NCI-H187 (cell line): ENCODE measurements at regions not wholly inside any gene's neighbourhood (a gene's known extent, or its start where the extent isn't known, plus 50 kb on each side); places are given as distances from the start of the nearest gene placed in this dataset.

Experiments used
- DNase-seq, 2 experiments: peaks; one replicate each; lab custom pipeline; 2025; lab: John Stamatoyannopoulos, UW

GRCh38 chr6:10048370-10049297 is 366.2 kb downstream of the TFAP2A start:
- no peak for DNase-seq

DNA sequence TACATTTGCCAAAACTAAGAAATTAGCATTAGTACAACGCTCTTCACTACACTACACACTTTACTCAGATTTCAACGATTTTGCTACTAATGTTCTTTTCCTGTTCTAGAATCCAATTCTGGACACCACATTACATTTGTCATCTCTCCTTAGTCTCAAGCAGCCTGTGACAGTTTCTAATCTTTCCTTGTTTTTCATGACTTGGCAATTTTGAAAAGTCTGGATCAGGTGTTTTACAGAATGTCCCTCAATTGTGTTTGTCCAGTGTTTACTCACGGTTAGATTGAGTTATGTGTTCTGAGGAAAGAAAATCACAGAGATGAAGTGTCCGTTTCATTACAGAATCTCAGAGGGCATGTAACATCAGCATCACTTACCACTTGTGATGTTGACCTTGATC is 372.6 kb downstream of the TFAP2A start:
- DNase-seq = no peak

DNA sequence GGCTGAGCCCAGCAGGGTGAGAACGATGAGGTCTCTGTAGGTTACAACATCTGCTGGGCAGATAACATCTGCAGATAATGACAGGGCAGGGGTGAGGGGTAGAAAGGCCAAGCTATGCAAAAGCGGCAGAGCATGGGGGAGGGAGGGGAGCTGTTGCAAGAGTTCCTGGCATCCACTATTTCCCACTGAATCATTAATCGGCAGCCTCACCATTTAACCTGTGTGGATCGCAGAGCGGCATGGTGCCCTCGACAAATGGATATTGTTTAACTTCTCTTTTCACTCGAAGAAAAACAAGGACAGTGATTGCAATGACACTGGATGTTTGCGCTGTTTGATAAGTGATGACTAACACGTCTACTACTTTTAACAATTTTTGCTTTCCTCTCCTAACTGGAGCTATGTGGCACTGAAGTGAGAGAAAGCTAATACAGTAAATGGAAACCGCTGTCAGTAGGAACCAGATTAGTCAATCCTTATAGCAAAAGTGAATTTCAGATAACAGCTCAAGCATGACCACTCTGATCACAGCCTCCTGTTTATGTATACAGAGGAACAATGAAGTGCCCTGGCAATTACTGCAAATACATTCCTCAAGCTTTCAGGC is 381.5 kb downstream of the TFAP2A start:
- DNase-seq = peak; percentile 38 to 43

GRCh38 chr6:10031617-10032016 is 383.3 kb downstream of the TFAP2A start:
- DNase-seq = no peak

DNA sequence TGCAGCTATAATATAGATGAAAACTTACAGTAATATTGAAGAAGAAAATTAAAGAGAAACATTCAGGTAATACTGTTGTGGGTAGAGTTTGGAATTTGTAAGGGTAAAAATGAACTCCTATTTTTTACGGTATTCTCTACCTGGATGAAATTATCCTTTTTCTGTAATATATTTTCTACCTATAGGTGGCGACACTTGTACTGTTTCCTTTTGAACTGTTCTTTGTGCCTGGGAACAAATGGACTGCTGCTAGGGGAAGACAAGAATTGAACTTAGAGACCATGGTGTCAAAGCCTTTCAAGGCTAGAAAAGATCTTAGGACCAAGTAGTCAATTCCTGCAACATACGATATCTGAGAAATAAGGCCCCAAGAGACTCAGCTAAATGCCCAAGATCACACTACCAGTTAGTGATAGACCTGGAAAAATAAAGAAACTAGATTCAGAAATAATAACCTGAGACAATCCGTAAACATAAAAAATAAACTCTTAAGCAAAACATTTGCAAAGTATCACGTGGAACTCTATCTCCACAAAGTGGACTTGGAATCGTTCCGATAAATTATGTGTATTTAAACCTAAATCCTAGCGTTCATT is 383.8 kb downstream of the TFAP2A start:
- no peak for DNase-seq

DNA sequence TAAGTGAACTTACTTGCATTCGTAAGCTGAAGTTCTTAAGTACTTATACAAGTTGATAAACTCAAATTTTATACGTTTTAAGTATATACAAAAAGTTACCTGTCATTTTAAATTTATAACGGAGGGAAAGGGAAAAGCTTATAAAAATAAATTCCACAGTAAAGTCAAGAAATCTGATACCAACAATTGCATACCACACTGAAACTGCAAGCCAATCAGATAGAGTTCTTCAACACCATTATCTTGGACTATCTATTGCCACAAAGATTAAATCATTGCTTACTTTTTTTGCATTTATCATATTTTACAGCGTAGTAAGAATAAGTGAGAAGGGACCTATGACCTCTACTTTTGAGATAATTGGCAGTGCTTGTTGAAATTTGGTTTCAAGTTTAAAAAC is 386.7 kb downstream of the TFAP2A start:
- DNase-seq = no peak

DNA sequence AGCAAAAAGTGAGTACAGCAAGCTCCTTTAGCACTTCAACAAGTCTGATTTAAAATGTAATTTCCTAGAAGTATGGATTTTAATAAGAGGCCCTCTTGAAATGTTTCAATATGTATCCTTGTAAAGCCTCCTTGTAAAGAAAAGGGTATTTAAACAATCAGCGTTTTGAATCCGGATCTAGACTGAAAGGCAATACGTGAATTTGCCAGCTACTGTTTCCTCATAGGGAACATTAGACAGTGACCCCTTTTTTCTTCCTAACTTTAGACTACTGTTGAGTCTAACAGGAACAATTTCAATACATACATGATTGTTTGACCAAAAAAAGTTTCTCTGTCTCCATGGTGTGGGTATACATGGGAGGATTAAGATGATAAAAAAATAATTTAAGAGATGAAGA is 395.0 kb downstream of the TFAP2A start:
- no peak for DNase-seq

- DNase-seq = no peak
These were observed 400.3 kb downstream of the TFAP2A start for GRCh38 chr6:10014557-10014956.

- no peak for DNase-seq
These were observed 414.3 kb downstream of the TFAP2A start for GRCh38 chr6:10000551-10000950.

GRCh38 chr6:9999796-10000195 is 415.1 kb downstream of the TFAP2A start:
- no peak for DNase-seq

DNA sequence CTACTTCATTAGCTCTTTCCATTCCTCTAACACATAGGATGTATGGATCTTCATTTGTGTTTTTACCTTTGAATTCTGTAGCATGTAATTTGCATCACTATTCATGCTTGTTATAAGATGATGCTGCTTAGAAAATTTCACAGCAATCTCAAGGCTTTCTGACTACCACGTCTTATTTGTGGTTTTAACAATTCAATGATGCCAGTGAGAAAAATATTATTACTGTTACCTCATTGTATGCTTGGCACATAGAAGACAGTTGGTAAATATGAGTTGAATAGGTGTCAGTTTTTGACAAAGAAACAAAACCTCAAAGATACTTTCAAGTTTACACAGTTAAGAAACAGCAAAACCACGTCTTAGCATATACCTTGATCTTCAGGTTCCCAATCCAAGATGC is 428.6 kb downstream of the TFAP2A start:
- no peak for DNase-seq

DNA sequence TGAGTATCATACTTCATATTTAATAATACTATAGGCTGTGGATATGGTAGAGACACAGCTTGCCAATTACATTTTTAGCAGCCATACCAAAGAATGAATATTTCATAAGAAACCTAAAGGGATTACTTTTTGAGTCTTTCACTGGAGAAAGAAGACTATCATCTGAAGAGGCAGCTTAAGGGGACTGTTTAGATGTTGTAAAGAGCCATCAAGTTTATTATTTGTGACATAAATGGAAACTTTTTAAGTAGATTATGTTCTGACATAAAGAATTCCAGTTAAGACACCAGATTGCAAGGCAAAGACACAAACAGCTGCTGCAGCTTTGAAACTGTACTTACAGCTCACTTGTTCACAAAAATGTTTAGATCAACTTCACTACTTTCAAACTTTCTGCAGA is 429.4 kb downstream of the TFAP2A start:
- no peak for DNase-seq

DNA sequence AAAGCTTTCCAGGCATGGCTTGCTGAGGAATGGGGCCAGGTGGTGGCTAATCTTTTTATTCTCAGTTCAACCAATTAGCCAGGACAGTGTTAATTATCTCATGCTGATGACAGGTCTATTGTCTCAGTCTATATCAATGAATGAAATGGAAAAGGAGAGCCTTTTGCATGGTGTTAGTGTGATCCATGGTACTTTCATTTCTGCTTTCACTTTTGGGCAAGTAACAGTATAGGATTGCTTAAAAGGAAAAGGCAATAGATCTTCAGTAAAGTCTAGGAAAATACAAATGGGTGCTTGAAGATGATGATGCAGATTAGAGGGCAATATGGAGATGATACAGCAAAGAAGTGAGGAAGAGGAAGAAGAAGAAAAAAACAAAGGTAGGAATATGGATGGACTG is 430.3 kb downstream of the TFAP2A start:
- no peak for DNase-seq

GRCh38 chr6:9983168-9983567 is 431.7 kb downstream of the TFAP2A start:
- DNase-seq = no peak

- DNase-seq = no peak
These were observed 432.7 kb downstream of the TFAP2A start for GRCh38 chr6:9982215-9982614.

DNA sequence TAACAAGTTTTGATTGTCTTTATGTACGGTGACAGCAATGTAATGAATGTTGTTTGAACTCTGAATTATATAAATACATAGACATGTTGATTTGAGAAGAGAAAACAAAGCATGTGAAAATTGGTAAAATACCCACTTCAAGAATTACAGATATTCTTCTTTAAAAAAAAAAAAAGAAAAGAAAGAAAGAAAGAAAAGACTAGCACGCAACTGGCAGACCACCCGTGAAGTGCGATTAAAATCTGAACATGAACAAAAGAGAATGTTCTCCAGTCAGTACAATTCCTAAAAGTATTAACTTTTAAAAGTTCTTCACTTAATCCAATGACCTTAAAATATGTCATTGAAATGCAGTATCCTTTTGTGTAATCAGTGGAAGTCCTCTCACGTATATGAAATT is 434.9 kb downstream of the TFAP2A start:
- DNase-seq = no peak

- DNase-seq = no peak
These were observed 436.4 kb downstream of the TFAP2A start for GRCh38 chr6:9978480-9978879.

- DNase-seq = no peak
These were observed 437.5 kb downstream of the TFAP2A start for GRCh38 chr6:9977411-9977810.

GRCh38 chr6:9961646-9962045 is 453.2 kb downstream of the TFAP2A start:
- DNase-seq = no peak

DNA sequence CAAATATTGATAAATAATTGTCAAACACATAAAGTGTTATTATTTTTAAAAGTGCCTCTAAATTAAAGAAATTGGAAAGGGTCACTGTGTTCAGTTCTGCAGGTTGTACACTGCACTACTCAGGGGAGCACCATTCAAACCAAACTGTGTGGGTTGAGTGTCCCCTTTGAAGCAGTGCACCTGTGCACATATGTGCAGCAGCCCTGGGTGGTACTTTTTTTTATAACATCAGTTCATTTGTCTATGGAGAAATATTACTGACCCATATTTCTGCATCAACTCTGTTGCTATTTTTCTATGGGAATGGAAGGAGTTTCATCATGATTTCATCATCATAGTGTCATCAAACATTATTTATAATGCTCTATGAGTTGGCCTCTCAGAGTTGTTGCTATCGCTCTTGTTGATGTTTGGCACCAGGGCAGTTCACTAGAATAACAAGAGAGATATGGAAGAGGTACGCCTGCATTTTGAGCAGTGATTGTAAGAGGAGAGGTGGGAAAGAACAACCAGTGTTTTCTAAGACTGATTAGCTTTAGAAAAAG is 457.6 kb downstream of the TFAP2A start:
- DNase-seq = no peak

- DNase-seq = no peak
These were observed 466.2 kb downstream of the TFAP2A start for GRCh38 chr6:9948678-9949077.

GRCh38 chr6:9943986-9944385 is 470.9 kb downstream of the TFAP2A start:
- no peak for DNase-seq

DNA sequence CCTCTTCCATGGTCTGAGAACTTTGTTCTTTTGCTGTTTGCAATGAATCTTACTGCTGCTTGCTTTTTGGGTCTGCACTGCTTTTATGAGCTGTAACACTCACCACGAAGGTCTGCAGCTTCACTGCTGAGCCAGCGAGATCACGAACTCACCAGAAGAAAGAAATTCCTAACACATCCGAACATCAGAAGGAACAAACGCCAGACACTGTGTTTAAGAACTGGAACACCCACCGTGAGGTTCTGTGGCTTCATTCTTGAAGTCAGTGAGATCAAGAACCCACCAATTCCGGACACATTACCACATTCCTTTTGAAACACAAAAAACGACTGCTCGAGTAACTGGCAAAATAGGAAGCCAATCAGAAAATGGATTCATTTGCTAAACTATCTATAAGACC is 471.8 kb downstream of the TFAP2A start:
- no peak for DNase-seq
